ENCODE measurements at regions not wholly inside any gene's neighbourhood (a gene's known extent, or its start where the extent isn't known, plus 50 kb on each side); places are given as distances from the start of the nearest gene placed in this dataset.
A peak's percentile ranks its signal among the peaks of the same experiment; 100 is the strongest.

DNA sequence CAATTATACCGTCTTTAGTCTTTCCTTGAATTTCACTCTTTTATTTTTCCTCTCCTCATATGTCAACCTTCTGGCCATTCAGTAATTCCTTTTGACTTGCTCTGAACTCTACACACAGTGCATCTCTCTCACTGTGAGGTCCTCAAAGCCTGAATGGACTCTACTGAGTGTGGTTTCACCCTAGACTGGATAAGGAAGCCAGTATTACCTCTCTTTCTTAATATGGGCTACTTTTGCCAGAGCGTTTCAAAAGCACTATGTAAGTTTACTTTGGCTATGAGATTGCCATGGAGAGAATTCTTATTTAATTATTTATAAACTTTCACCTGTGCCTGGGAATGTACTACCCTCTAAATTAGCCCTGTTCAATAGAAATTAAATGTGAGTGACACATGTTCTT lies 343.5 kb upstream of the DDHD1 start:
- no peak for FAIRE-seq

DNA sequence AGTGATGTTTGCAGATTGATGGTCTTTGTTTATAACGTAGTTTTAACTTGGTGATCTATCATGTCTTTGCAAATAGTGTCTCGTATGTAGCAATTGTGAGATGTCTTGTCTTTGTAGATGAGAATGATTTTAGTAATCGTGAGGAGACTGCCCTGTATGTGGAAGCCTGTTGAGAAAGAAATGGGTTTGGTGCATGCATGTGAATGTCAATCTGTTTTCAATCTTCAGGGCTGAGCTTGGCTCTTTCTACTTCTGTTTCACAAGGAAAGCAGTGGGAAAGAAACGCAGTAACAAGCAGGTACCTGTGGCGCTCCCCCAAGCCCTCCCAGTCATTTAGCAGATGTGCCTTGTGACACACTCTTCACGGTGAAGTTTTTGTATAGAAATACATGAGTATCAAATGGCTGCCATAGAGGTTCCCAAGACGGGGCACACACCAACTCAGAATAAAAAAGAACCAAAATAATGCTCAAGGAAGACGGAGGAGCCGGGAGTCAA lies 342.8 kb upstream of the DDHD1 start:
- CTCF ChIA-PET = no interaction called here
- DNase-seq (ENCODE audit: low read depth in 1 of 2, low spot score in 1 of 2) = no peak
- H3K27ac ChIP-seq = no peak overlapping the region
- FAIRE-seq = peak; percentile 32
- H3K4me1 ChIP-seq = no peaks in the 10 kb centered on the region
- TF ChIP-seq ZNF302 (CRISPR knock-in tag; IDR thresholded peaks at IDR 0.05) = no peak
- no peak for TF ChIP-seq EP300 (IDR thresholded peaks at IDR 0.05)
- no peak for TF ChIP-seq FOXS1 (CRISPR knock-in tag; IDR thresholded peaks at IDR 0.05)
- no peak for TF ChIP-seq MYC (IDR thresholded peaks at IDR 0.05; ENCODE audit: borderline replicate concordance, low read length)
- TF ChIP-seq, protein P1, sequence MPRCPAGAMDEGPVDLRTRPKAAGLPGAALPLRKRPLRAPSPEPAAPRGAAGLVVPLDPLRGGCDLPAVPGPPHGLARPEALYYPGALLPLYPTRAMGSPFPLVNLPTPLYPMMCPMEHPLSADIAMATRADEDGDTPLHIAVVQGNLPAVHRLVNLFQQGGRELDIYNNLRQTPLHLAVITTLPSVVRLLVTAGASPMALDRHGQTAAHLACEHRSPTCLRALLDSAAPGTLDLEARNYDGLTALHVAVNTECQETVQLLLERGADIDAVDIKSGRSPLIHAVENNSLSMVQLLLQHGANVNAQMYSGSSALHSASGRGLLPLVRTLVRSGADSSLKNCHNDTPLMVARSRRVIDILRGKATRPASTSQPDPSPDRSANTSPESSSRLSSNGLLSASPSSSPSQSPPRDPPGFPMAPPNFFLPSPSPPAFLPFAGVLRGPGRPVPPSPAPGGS (IDR thresholded peaks at IDR 0.05) = no peak
- TF ChIP-seq EHF (CRISPR knock-in tag; IDR thresholded peaks at IDR 0.05) = no peak
- TF ChIP-seq ESRRA (IDR thresholded peaks at IDR 0.05; ENCODE audit: borderline replicate concordance, low read length) = no peak
- no peak for TF ChIP-seq POLR2AphosphoS2 (conservative IDR thresholded peaks at IDR 0.05; ENCODE audit: low read length)
- TF ChIP-seq NR3C1 (IDR thresholded peaks at IDR 0.05) = no peak
- no peak for TF ChIP-seq MAFK (IDR thresholded peaks at IDR 0.05; ENCODE audit: partially characterized antibody)
- TF ChIP-seq POLR2A (IDR thresholded peaks at IDR 0.05; ENCODE audit: low read length) = no peak
- TF ChIP-seq FOSL2 (IDR thresholded peaks at IDR 0.05) = no peak
- no peak for TF ChIP-seq FOSL2 (CRISPR knock-in tag; IDR thresholded peaks at IDR 0.05)
- TF ChIP-seq JUN (IDR thresholded peaks at IDR 0.05) = no peak
- 66% methylated on average over 9 of the region's 9 CpGs for WGBS (ENCODE audit: missing lambda C conversion rate)
- POLR2A ChIA-PET = no interaction called here
- no peaks in the 10 kb centered on the region for H3K9me3 ChIP-seq
- H3K4me2 ChIP-seq = no peak overlapping the region
- ATAC-seq = no peak
- no peak overlapping the region for H3K4me3 ChIP-seq

More for the DNA sequence above, 343.5 kb upstream of the DDHD1 start:
- H3K4me2 ChIP-seq = no peak overlapping the region
- H3K27ac ChIP-seq = no peak overlapping the region
- 53% methylated on average over 2 of the region's 2 CpGs for WGBS (ENCODE audit: missing lambda C conversion rate)
- ChIA-PET CTCF (no interaction called here), POLR2A (no interaction called here)
- no peak for ATAC-seq
- DNase-seq (ENCODE audit: low read depth in 1 of 2, low spot score in 1 of 2) = no peak
- H3K4me1 ChIP-seq = no peaks in the 10 kb centered on the region
- TF ChIP-seq MAFK (IDR thresholded peaks at IDR 0.05; ENCODE audit: partially characterized antibody) = no peak
- no peak for TF ChIP-seq BHLHE40 (IDR thresholded peaks at IDR 0.05; ENCODE audit: low read depth, low read length)
- TF ChIP-seq SREBF2 (IDR thresholded peaks at IDR 0.05) = no peak
- no peak for TF ChIP-seq HDAC2 (IDR thresholded peaks at IDR 0.05)
- TF ChIP-seq NPAS2 (CRISPR knock-in tag; IDR thresholded peaks at IDR 0.05; ENCODE audit: borderline replicate concordance) = no peak
- no peak for TF ChIP-seq HOXA7 (CRISPR knock-in tag; IDR thresholded peaks at IDR 0.05)
- TF ChIP-seq FOSB (CRISPR knock-in tag; IDR thresholded peaks at IDR 0.05) = no peak
- TF ChIP-seq ZSCAN20 (CRISPR knock-in tag; IDR thresholded peaks at IDR 0.05) = no peak
- no peak for TF ChIP-seq JUN (IDR thresholded peaks at IDR 0.05)
- TF ChIP-seq, protein P2, sequence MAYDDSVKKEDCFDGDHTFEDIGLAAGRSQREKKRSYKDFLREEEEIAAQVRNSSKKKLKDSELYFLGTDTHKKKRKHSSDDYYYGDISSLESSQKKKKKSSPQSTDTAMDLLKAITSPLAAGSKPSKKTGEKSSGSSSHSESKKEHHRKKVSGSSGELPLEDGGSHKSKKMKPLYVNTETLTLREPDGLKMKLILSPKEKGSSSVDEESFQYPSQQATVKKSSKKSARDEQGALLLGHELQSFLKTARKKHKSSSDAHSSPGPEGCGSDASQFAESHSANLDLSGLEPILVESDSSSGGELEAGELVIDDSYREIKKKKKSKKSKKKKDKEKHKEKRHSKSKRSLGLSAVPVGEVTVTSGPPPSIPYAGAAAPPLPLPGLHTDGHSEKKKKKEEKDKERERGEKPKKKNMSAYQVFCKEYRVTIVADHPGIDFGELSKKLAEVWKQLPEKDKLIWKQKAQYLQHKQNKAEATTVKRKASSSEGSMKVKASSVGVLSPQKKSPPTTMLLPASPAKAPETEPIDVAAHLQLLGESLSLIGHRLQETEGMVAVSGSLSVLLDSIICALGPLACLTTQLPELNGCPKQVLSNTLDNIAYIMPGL (CRISPR knock-in tag; IDR thresholded peaks at IDR 0.05; ENCODE audit: borderline replicate concordance) = no peak
- no peak overlapping the region for H3K4me3 ChIP-seq
- no peaks in the 10 kb centered on the region for H3K9me3 ChIP-seq

DNA sequence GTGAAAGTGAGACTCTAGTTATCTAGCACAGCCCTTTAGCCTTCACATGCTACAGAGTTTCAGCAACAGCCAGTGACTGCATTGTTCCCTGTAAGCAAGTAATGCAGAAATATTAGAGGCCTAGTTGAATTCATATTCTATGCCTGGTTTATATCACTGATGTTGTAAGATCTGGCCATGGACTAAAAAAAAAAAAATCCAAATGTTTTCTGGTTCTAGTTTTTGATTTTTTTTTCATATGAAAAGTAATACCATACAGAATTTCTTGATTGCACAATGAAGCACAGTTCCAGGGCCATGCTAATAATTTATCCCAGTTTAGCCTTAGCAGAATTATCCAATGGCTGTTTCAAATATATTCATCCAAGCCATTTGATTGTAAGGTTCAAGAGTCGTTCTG lies 341.5 kb upstream of the DDHD1 start:
- no peaks in the 10 kb centered on the region for H3K4me1 ChIP-seq
- DNase-seq (ENCODE audit: low read depth in 1 of 2, low spot score in 1 of 2) (no peak), ATAC-seq (no peak), FAIRE-seq (no peak)
- H3K27ac ChIP-seq = no peak overlapping the region
- ChIA-PET POLR2A (no interaction called here), CTCF (no interaction called here)
- no peaks in the 10 kb centered on the region for H3K9me3 ChIP-seq
- no peak overlapping the region for H3K4me2 ChIP-seq
- H3K4me3 ChIP-seq = no peak overlapping the region
- 7% methylated on average over 1 of the region's 1 CpG for WGBS (ENCODE audit: missing lambda C conversion rate)
- TF ChIP-seq RAD21 (conservative IDR thresholded peaks at IDR 0.05 in 1 of 2, IDR thresholded peaks at IDR 0.05 in 1 of 2) (no peak), BHLHE40 (IDR thresholded peaks at IDR 0.05; ENCODE audit: low read depth, low read length) (no peak), HOXB5 (CRISPR knock-in tag; IDR thresholded peaks at IDR 0.05) (no peak), GATA3 (IDR thresholded peaks at IDR 0.05; ENCODE audit: borderline replicate concordance) (no peak), NR3C1 (IDR thresholded peaks at IDR 0.05) (no peak), CHD2 (IDR thresholded peaks at IDR 0.05; ENCODE audit: low read length, partially characterized antibody) (no peak), PHF8 (IDR thresholded peaks at IDR 0.05; ENCODE audit: borderline replicate concordance, low read depth) (no peak), FOSL2 (IDR thresholded peaks at IDR 0.05) (no peak), FOSL2 (CRISPR knock-in tag; IDR thresholded peaks at IDR 0.05) (no peak), SREBF2 (IDR thresholded peaks at IDR 0.05) (no peak), TP53 (CRISPR knock-in tag; IDR thresholded peaks at IDR 0.05) (no peak), SMC3 (IDR thresholded peaks at IDR 0.05) (no peak), HOXA7 (CRISPR knock-in tag; IDR thresholded peaks at IDR 0.05) (no peak), EP300 (IDR thresholded peaks at IDR 0.05) (no peak)
- TF ChIP-seq, protein P3, sequence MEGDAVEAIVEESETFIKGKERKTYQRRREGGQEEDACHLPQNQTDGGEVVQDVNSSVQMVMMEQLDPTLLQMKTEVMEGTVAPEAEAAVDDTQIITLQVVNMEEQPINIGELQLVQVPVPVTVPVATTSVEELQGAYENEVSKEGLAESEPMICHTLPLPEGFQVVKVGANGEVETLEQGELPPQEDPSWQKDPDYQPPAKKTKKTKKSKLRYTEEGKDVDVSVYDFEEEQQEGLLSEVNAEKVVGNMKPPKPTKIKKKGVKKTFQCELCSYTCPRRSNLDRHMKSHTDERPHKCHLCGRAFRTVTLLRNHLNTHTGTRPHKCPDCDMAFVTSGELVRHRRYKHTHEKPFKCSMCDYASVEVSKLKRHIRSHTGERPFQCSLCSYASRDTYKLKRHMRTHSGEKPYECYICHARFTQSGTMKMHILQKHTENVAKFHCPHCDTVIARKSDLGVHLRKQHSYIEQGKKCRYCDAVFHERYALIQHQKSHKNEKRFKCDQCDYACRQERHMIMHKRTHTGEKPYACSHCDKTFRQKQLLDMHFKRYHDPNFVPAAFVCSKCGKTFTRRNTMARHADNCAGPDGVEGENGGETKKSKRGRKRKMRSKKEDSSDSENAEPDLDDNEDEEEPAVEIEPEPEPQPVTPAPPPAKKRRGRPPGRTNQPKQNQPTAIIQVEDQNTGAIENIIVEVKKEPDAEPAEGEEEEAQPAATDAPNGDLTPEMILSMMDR (IDR thresholded peaks at IDR 0.05) = no peak

All from A549 (cell line).